BLaER1 treated with 17β-estradiol and CSF1 and Interleukin-3, amounts not matched to agents 10 nM and 100 nM (cell line): ENCODE measurements at regions not wholly inside any gene's neighbourhood (a gene's known extent, or its start where the extent isn't known, plus 50 kb on each side); places are given as distances from the start of the nearest gene placed in this dataset.

Source experiments
- H3K27ac ChIP-seq, 11 experiments: shearing (Covaris generic); formaldehyde crosslinking; 2 replicates each; pipeline ENCODE4 v1.8.1; 2022
- H3K27me3 ChIP-seq, 11 experiments: shearing (Covaris generic); formaldehyde crosslinking; 2 replicates each; pipeline ENCODE4 v1.8.1; 2022
- H3K36me3 ChIP-seq, 11 experiments: shearing (Covaris generic); formaldehyde crosslinking; 2 replicates each; pipeline ENCODE4 v1.8.1; 2022
- H3K4me1 ChIP-seq, 10 experiments: shearing (Covaris generic); formaldehyde crosslinking; 2 replicates each; pipeline ENCODE4 v1.8.1; 2022
- H3K4me2 ChIP-seq, 11 experiments: shearing (Covaris generic); formaldehyde crosslinking; 2 replicates each; pipeline ENCODE4 v1.8.1; 2022
- H3K4me3 ChIP-seq, 10 experiments: shearing (Covaris generic); formaldehyde crosslinking; 2 replicates each; pipeline ENCODE4 v1.8.1; 2022
- H3K9ac ChIP-seq, 11 experiments: shearing (Covaris generic); formaldehyde crosslinking; 2 replicates each; pipeline ENCODE4 v1.8.1; 2022
- H3K9me3 ChIP-seq, 11 experiments: shearing (Covaris generic); formaldehyde crosslinking; replicated peaks in 1 of 11; 2 replicates each; pipeline ENCODE4 v1.8.1; 2022
- H4K20me1 ChIP-seq, 11 experiments: shearing (Covaris generic); formaldehyde crosslinking; 2 replicates each; pipeline ENCODE4 v1.8.1; 2022
- Cebpa-rat ChIP-seq, 11 experiments: shearing (Covaris generic); IDR thresholded peaks; 2 replicates each; pipeline ENCODE4 v1.8.1; 2022

GRCh38 chr6:96276305-96276704 lies 245.3 kb upstream of the UFL1 start:
- no peaks in the 10 kb centered on the region for H3K36me3 ChIP-seq
- H3K27ac ChIP-seq: no peak overlapping the region
- H3K9me3 ChIP-seq: peaks cover 0 to 13% (median 0%) of the 10 kb centered on the region in 11 experiments; a peak in 6 of 22 replicates
- no peaks in the 10 kb centered on the region for H3K27me3 ChIP-seq
- TF ChIP-seq Cebpa-rat (IDR thresholded peaks at IDR 0.05): no peak
- H3K9ac ChIP-seq: no peak overlapping the region
- no peak overlapping the region for H3K4me2 ChIP-seq
- H3K4me1 ChIP-seq: no peaks in the 10 kb centered on the region
- no peak overlapping the region for H3K4me3 ChIP-seq
- no peaks in the 10 kb centered on the region for H4K20me1 ChIP-seq

- H3K4me1 ChIP-seq: no peaks in the 10 kb centered on the region
- H3K9ac ChIP-seq: no peak overlapping the region
- no peaks in the 10 kb centered on the region for H3K27me3 ChIP-seq
- H3K9me3 ChIP-seq: peaks cover 0 to 12% (median 0%) of the 10 kb centered on the region in 11 experiments; a peak in 6 of 22 replicates
- H3K4me2 ChIP-seq: no peak overlapping the region
- no peak overlapping the region for H3K27ac ChIP-seq
- no peaks in the 10 kb centered on the region for H4K20me1 ChIP-seq
- H3K36me3 ChIP-seq: no peaks in the 10 kb centered on the region
- no peak overlapping the region for H3K4me3 ChIP-seq
- TF ChIP-seq Cebpa-rat (IDR thresholded peaks at IDR 0.05): no peak
Measured at GRCh38 chr6:96276856-96277255, 244.8 kb upstream of the UFL1 start.

GRCh38 chr6:96279084-96279483 lies 242.5 kb upstream of the UFL1 start:
- Histone ChIP-seq H3K4me2 (no peak overlapping the region), H4K20me1 (no peaks in the 10 kb centered on the region), H3K4me3 (no peak overlapping the region), H3K36me3 (no peaks in the 10 kb centered on the region), H3K4me1 (no peaks in the 10 kb centered on the region), H3K27me3 (no peaks in the 10 kb centered on the region), H3K9me3 (no peaks in the 10 kb centered on the region), H3K27ac (no peak overlapping the region), H3K9ac (no peak overlapping the region)
- no peak for TF ChIP-seq Cebpa-rat (IDR thresholded peaks at IDR 0.05)

- H3K9ac ChIP-seq: no peak overlapping the region
- H3K4me1 ChIP-seq: peaks cover 0 to 13% (median 10%) of the 10 kb centered on the region in 10 experiments; a peak in 12 of 20 replicates
- H3K27me3 ChIP-seq: no peaks in the 10 kb centered on the region
- 0 out of 22 replicates have a peak, but pooled peaks cover 0 to 5% (median 0%) of the 10 kb centered on the region in 11 experiments for H4K20me1 ChIP-seq
- H3K36me3 ChIP-seq: no peaks in the 10 kb centered on the region
- no peak overlapping the region for H3K27ac ChIP-seq
- H3K4me2 ChIP-seq: peak overlapping the region in 8 of 11 experiments; percentile 17 to 60 (median 46); a peak in 13 of 22 replicates
- no peaks in the 10 kb centered on the region for H3K9me3 ChIP-seq
- no peak for TF ChIP-seq Cebpa-rat (IDR thresholded peaks at IDR 0.05)
- H3K4me3 ChIP-seq: no peak overlapping the region
Measured at GRCh38 chr6:96286503-96286902, 235.1 kb upstream of the UFL1 start.

GRCh38 chr6:96299525-96299924 lies 222.1 kb upstream of the UFL1 start:
- no peaks in the 10 kb centered on the region for H3K36me3 ChIP-seq
- H3K9me3 ChIP-seq: no peaks in the 10 kb centered on the region
- H3K27me3 ChIP-seq: no peaks in the 10 kb centered on the region
- no peak overlapping the region for H3K9ac ChIP-seq
- TF ChIP-seq Cebpa-rat (IDR thresholded peaks at IDR 0.05): no peak
- H3K4me2 ChIP-seq: no peak overlapping the region
- no peak overlapping the region for H3K27ac ChIP-seq
- H4K20me1 ChIP-seq: no peaks in the 10 kb centered on the region
- no peak overlapping the region for H3K4me3 ChIP-seq
- H3K4me1 ChIP-seq: no peaks in the 10 kb centered on the region

- TF ChIP-seq Cebpa-rat (IDR thresholded peaks at IDR 0.05): no peak
- Histone ChIP-seq H3K4me1 (no peaks in the 10 kb centered on the region), H3K27ac (no peak overlapping the region), H3K4me3 (no peak overlapping the region), H3K9me3 (no peaks in the 10 kb centered on the region), H3K4me2 (no peak overlapping the region), H3K36me3 (no peaks in the 10 kb centered on the region), H4K20me1 (no peaks in the 10 kb centered on the region), H3K27me3 (no peaks in the 10 kb centered on the region), H3K9ac (no peak overlapping the region)
Measured at GRCh38 chr6:96301023-96301422, 220.6 kb upstream of the UFL1 start.

GRCh38 chr6:96301781-96302180 lies 219.8 kb upstream of the UFL1 start:
- TF ChIP-seq Cebpa-rat (IDR thresholded peaks at IDR 0.05): no peak
- no peaks in the 10 kb centered on the region for H3K9me3 ChIP-seq

GRCh38 chr6:96302991-96303390 lies 218.6 kb upstream of the UFL1 start:
- Histone ChIP-seq H3K4me3 (no peak overlapping the region), H3K36me3 (no peaks in the 10 kb centered on the region), H3K9ac (no peak overlapping the region), H3K27me3 (no peaks in the 10 kb centered on the region), H3K9me3 (no peaks in the 10 kb centered on the region), H3K4me1 (no peaks in the 10 kb centered on the region), H3K27ac (no peak overlapping the region), H4K20me1 (no peaks in the 10 kb centered on the region), H3K4me2 (no peak overlapping the region)
- TF ChIP-seq Cebpa-rat (IDR thresholded peaks at IDR 0.05): no peak

More at GRCh38 chr6:96301781-96302180, 219.8 kb upstream of the UFL1 start:
- no peak overlapping the region for H3K4me2 ChIP-seq
- no peaks in the 10 kb centered on the region for H4K20me1 ChIP-seq
- H3K4me3 ChIP-seq: no peak overlapping the region
- H3K27ac ChIP-seq: no peak overlapping the region
- no peak overlapping the region for H3K9ac ChIP-seq
- H3K4me1 ChIP-seq: no peaks in the 10 kb centered on the region
- no peaks in the 10 kb centered on the region for H3K27me3 ChIP-seq
- H3K36me3 ChIP-seq: no peaks in the 10 kb centered on the region

GRCh38 chr6:96304997-96305396 lies 216.6 kb upstream of the UFL1 start:
- no peak overlapping the region for H3K4me3 ChIP-seq

GRCh38 chr6:96330884-96331283 lies 190.7 kb upstream of the UFL1 start:
- Histone ChIP-seq H3K4me3 (no peak overlapping the region), H3K4me2 (no peak overlapping the region), H3K4me1 (no peaks in the 10 kb centered on the region), H4K20me1 (no peaks in the 10 kb centered on the region), H3K9ac (no peak overlapping the region), H3K36me3 (no peaks in the 10 kb centered on the region), H3K9me3 (peaks cover 0 to 12% (median 4%) of the 10 kb centered on the region in 11 experiments; a peak in 10 of 22 replicates), H3K27ac (no peak overlapping the region), H3K27me3 (no peaks in the 10 kb centered on the region)
- no peak for TF ChIP-seq Cebpa-rat (IDR thresholded peaks at IDR 0.05)

More at GRCh38 chr6:96304997-96305396, 216.6 kb upstream of the UFL1 start:
- H4K20me1 ChIP-seq: no peaks in the 10 kb centered on the region
- H3K27ac ChIP-seq: no peak overlapping the region
- no peaks in the 10 kb centered on the region for H3K4me1 ChIP-seq
- no peak for TF ChIP-seq Cebpa-rat (IDR thresholded peaks at IDR 0.05)
- no peaks in the 10 kb centered on the region for H3K36me3 ChIP-seq
- no peaks in the 10 kb centered on the region for H3K27me3 ChIP-seq
- no peak overlapping the region for H3K9ac ChIP-seq
- H3K9me3 ChIP-seq: no peaks in the 10 kb centered on the region
- no peak overlapping the region for H3K4me2 ChIP-seq
